SIG-M5 treated with dmso at 0.1 percent for 504 hours (cell line): ENCODE measurements at regions not wholly inside any gene's neighbourhood (a gene's known extent, or its start where the extent isn't known, plus 50 kb on each side); places are given as distances from the start of the nearest gene placed in this dataset.
"Not testable (repeated sequence)": the region's sequence is repeated elsewhere in the genome, so short reads cannot be mapped to it uniquely, and the experiment has no call there.

Source experiments
- DNase-seq: peaks from one replicate; lab custom pipeline; 2025; ENCODE audit not compliant: unreplicated experiment; lab: John Stamatoyannopoulos, UW

- not testable (repeated sequence) for DNase-seq
Measured at GRCh38 chrX:90337161-90337560, 415.5 kb downstream of the TGIF2LX start.

GRCh38 chrX:90369632-90370031, 447.9 kb downstream of the TGIF2LX start:
- not testable (repeated sequence) for DNase-seq

- not testable (repeated sequence) for DNase-seq
Measured at GRCh38 chrX:90398020-90398419, 476.3 kb downstream of the TGIF2LX start.

- not testable (repeated sequence) for DNase-seq
Measured at GRCh38 chrX:90402169-90402568, 480.5 kb downstream of the TGIF2LX start.

GRCh38 chrX:90403859-90404258, 482.2 kb downstream of the TGIF2LX start:
- DNase-seq = not testable (repeated sequence)

- not testable (repeated sequence) for DNase-seq
Measured at GRCh38 chrX:90404846-90405436, 483.2 kb downstream of the TGIF2LX start.

GRCh38 chrX:90453770-90454338, 532.1 kb downstream of the TGIF2LX start:
- not testable (repeated sequence) for DNase-seq

GRCh38 chrX:90458071-90458899, 536.6 kb downstream of the TGIF2LX start:
- DNase-seq = peak; percentile 69

GRCh38 chrX:90474445-90474844, 552.7 kb downstream of the TGIF2LX start:
- not testable (repeated sequence) for DNase-seq

- not testable (repeated sequence) for DNase-seq
Measured at GRCh38 chrX:90485406-90485805, 563.7 kb downstream of the TGIF2LX start.

- not testable (repeated sequence) for DNase-seq
Measured at GRCh38 chrX:90521284-90521683, 599.6 kb downstream of the TGIF2LX start.

- not testable (repeated sequence) for DNase-seq
Measured at GRCh38 chrX:90524383-90524968, 602.8 kb downstream of the TGIF2LX start.
